ENCODE measurements at regions not wholly inside any gene's neighbourhood (a gene's known extent, or its start where the extent isn't known, plus 50 kb on each side); places are given as distances from the start of the nearest gene placed in this dataset.
"Not testable (repeated sequence)": the region's sequence is repeated elsewhere in the genome, so short reads cannot be mapped to it uniquely, and the experiment has no call there.

DNA sequence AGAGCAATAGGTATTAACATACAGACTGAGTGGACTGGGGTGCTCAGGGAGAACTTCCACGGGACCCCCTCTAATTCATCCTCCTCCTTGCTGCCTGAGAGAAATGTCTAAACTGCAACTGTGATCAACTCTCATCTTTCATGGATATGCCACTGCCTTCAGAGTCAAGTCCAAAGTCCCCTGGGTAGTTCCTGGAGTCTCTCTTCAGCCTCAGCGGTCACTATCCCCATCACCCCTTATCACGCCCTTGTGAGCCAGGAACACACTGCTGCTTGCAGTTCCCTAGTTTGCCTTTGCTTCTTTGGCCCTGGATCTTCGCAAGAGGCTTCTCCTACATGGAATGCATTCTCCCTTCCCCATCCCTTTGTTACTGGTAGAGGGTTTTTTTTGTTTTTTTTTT, 58.7 kb upstream of the AUTS2 start:
- H3K4me3 Mint-ChIP-seq = no peak overlapping the region
- H3K4me1 Mint-ChIP-seq (ENCODE audit: low read depth) = no peaks in the 10 kb centered on the region
- no peak overlapping the region for H3K27ac Mint-ChIP-seq
- H3K27me3 Mint-ChIP-seq (ENCODE audit: low read depth) = no peaks in the 10 kb centered on the region
- ATAC-seq (replicated peaks in 1 of 2) = no peak
- no peak for DNase-seq
- peaks cover 0 to 3% of the 10 kb centered on the region in 2 donors for H3K9me3 Mint-ChIP-seq
- no peaks in the 10 kb centered on the region for H3K36me3 Mint-ChIP-seq (ENCODE audit: insufficient read depth in 2 of 2)

DNA sequence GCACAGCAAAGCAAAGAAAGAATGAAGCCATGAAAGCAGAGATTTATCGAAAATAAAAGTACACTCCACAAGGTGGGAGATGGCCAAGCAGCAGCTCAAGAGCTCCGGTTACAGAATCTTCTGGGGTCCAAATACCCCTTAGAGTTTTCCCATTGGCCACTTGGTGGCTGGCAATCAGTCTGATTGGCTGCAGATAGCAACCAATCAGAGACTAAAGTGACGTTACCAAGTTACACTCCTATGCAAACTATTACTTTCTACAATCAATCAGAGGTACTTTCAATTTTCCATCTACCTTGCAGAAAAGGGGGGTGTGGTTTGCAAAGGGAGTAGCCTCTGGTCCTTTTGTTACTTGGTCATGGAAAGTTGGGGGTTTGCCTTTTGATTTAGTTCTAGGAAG, 58.0 kb upstream of the AUTS2 start:
- Mint-ChIP-seq H3K36me3 (ENCODE audit: insufficient read depth in 2 of 2) (no peaks in the 10 kb centered on the region), H3K9me3 (peaks cover 0 to 3% of the 10 kb centered on the region in 2 donors), H3K4me3 (no peak overlapping the region), H3K27me3 (ENCODE audit: low read depth) (no peaks in the 10 kb centered on the region), H3K4me1 (ENCODE audit: low read depth) (no peaks in the 10 kb centered on the region), H3K27ac (no peak overlapping the region)
- DNase-seq = no peak
- no peak for ATAC-seq (replicated peaks in 1 of 2)

DNA sequence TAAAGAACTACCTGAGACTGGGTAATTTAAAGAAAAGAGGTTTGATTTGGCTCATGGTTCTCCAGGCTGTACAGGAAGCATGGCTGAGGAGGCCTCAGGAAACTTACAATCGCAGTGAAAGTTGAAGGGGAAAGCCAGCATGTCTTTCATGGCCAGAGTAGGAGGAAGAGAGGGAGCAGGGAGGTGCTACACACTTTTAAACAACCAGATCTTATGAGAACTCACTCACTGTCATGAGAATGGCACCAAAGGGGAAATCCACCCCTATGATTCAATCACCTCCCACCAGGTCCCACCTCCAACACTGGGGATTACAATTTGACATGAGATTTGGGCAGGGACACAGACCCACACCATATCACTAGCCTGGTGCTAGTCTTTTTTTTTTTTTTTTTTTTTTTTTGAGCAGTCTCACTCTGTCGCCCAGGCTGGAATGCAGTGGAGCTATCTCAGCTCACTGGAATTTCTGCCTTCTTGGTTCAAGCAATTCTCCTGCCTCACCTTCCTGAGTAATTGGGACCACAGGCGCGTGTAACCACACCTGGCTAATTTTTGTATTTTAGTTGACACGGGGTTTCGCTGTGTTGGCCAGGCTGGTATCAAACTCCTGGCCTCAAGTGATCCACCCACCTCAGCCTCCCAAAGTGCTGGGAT, 56.4 kb upstream of the AUTS2 start:
- not testable (repeated sequence) for H3K9me3 Mint-ChIP-seq; ATAC-seq (replicated peaks in 1 of 2); H3K27me3 Mint-ChIP-seq (ENCODE audit: low read depth); H3K27ac Mint-ChIP-seq; DNase-seq; H3K4me3 Mint-ChIP-seq; H3K4me1 Mint-ChIP-seq (ENCODE audit: low read depth); H3K36me3 Mint-ChIP-seq (ENCODE audit: insufficient read depth in 2 of 2)

DNA sequence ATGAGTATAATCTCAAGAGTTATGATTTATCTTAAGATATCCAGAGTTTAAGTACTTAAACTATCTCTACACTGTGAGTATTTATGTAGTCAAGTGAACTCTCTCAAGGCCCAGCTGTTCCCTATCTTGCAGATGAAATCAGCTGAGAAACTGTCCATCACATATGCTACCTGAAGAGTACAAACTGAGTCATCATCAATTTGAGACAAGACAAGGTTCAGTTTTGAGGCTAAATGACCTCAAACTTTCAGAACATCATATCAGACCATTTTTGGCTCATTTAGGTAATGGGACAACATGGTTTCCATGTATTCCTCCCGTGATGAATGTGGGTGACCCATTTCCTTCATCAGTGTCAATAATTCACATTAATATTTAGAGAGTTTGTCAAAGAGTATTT, 53.1 kb upstream of the AUTS2 start:
- ATAC-seq (replicated peaks in 1 of 2) (no peak), DNase-seq (no peak)
- Mint-ChIP-seq H3K4me1 (ENCODE audit: low read depth) (no peaks in the 10 kb centered on the region), H3K9me3 (peaks cover 0 to 3% of the 10 kb centered on the region in 2 donors), H3K27ac (no peak overlapping the region), H3K4me3 (no peak overlapping the region), H3K27me3 (ENCODE audit: low read depth) (no peaks in the 10 kb centered on the region), H3K36me3 (ENCODE audit: insufficient read depth in 2 of 2) (peaks cover 0 to 2% of the 10 kb centered on the region in 2 donors)

All from activated T-cell treated with anti-CD3 and anti-CD28 coated beads, Interleukin-2, amount 50 U/mL, for 72 hours (primary cell).